Ureter (tissue), 1 donor: ENCODE measurements at regions not wholly inside any gene's neighbourhood (a gene's known extent, or its start where the extent isn't known, plus 50 kb on each side); places are given as distances from the start of the nearest gene placed in this dataset.

Source experiments
- DNase-seq: peaks from one replicate; pipeline ENCODE4 v3.0.0-alpha.2; 2020; ENCODE audit warnings: low spot score
- donor health status: DM: yes; HTN: yes; CAD: no.

- no peak for DNase-seq
Observed at GRCh38 chr2:30371028-30371689, 75.9 kb upstream of the LCLAT1 start.

- DNase-seq = no peak
Observed at GRCh38 chr2:30371772-30372373, 75.2 kb upstream of the LCLAT1 start.

GRCh38 chr2:30372826-30373225 lies 74.2 kb upstream of the LCLAT1 start:
- no peak for DNase-seq

- DNase-seq = no peak
Observed at GRCh38 chr2:30373881-30374302, 73.2 kb upstream of the LCLAT1 start.

- DNase-seq = no peak
Observed at GRCh38 chr2:30374380-30374779, 72.7 kb upstream of the LCLAT1 start.

GRCh38 chr2:30375915-30376314 lies 71.1 kb upstream of the LCLAT1 start:
- DNase-seq = no peak

- DNase-seq = no peak
Observed at GRCh38 chr2:30379481-30379880, 67.6 kb upstream of the LCLAT1 start.

GRCh38 chr2:30380824-30381223 lies 66.2 kb upstream of the LCLAT1 start:
- no peak for DNase-seq

GRCh38 chr2:30382162-30382783 lies 64.8 kb upstream of the LCLAT1 start:
- no peak for DNase-seq

GRCh38 chr2:30382995-30383394 lies 64.1 kb upstream of the LCLAT1 start:
- DNase-seq = no peak

GRCh38 chr2:30385327-30385726 lies 61.7 kb upstream of the LCLAT1 start:
- DNase-seq = no peak

GRCh38 chr2:30392097-30392496 lies 54.9 kb upstream of the LCLAT1 start:
- DNase-seq = no peak

GRCh38 chr2:30393510-30393909 lies 53.5 kb upstream of the LCLAT1 start:
- no peak for DNase-seq

GRCh38 chr2:30394096-30394495 lies 53.0 kb upstream of the LCLAT1 start:
- DNase-seq = no peak

GRCh38 chr2:30396436-30397232 lies 50.4 kb upstream of the LCLAT1 start:
- no peak for DNase-seq
